AG08395 (cell line): ENCODE measurements at regions not wholly inside any gene's neighbourhood (a gene's known extent, or its start where the extent isn't known, plus 50 kb on each side); places are given as distances from the start of the nearest gene placed in this dataset.
A peak's percentile ranks its signal among the peaks of the same experiment; 100 is the strongest.
"Not testable (repeated sequence)": the region's sequence is repeated elsewhere in the genome, so short reads cannot be mapped to it uniquely, and the experiment has no call there.

Experiments
- DNase-seq: peaks from one replicate; pipeline ENCODE4 v3.0.0; 2012; ENCODE audit warnings: mixed read lengths, low spot score

DNA sequence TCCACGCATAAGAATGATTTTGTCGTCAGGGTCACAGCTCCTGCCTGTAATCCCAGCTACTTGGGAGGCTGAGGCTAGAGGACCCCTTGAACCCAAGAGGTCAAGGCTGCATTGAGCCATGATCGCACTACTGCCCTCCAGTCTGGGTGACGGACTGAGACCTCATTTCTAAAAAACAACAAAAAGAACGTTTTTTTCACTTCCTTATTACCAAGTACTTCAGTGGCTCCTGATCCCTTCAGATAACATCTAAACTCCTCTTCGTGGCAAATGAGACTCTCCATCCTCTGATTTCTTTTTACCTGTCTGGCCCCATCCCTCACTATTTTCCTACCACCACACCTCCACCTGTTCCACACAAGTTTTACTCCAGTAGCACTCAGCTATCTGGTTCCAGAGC lies 105.4 kb upstream of the TLK1 start:
- no peak for DNase-seq

DNA sequence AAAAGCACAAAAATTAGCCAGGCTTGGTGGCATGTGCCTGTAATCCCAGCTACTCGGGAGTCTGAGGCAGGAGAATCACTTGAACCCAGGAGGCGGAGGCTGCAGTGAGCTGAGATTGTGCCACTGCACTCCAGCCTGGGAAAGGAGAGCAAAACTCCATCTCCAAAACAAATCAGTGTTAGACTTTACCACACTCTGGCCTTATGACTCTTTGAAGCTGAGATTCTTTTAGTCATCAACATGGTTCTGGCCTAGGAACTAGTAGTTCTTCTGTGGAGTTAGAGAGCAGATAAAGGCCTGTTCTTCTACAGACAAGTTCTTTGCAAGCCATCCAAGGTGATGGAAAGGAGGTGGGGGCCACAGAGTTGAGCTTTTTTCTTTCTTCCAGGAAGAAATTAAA lies 100.8 kb upstream of the TLK1 start:
- not testable (repeated sequence) for DNase-seq

DNA sequence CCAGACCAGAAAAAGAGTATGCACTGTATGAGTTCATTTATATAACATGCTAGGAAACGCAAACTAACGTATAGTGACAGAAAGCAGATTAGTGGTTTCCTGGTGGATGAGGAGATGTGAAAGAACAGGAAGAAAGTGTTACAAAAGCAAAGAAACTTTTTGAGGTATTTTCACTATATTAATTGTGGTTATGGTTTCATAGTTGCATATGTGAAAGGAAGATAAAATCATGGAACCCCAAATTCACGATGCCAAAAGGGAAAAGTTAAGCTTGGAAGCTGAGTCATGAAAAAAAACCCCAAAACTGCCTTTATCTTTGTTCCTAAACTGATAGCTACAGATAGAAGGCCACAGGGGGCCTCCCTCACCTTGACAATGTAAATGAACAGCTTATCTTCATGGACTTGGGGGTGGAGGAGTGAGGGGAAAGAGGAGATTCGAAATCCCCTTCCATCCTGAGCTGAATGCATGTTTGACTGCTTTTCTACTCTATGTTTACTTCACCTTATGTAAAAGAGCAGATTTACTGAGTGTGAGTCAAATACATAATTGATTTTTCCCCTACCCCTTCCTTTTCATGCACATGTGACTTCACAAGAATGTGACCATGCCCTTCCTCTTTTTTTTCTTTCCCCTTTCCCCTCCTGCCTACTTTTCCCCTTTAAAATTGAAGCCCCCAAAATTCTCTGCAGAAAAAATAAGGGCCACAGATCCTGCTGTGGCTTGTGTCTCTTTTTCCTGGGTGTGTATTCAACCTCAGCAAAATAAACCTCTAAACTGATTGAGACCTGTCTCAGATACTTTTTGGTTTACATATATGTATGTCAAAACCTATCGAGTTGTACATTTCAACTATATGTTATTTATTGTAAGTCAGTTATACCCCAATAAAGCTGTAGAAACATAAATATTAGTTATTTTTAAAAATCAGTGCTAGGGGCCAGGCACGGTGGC lies 100.1 kb upstream of the TLK1 start:
- DNase-seq = no peak

DNA sequence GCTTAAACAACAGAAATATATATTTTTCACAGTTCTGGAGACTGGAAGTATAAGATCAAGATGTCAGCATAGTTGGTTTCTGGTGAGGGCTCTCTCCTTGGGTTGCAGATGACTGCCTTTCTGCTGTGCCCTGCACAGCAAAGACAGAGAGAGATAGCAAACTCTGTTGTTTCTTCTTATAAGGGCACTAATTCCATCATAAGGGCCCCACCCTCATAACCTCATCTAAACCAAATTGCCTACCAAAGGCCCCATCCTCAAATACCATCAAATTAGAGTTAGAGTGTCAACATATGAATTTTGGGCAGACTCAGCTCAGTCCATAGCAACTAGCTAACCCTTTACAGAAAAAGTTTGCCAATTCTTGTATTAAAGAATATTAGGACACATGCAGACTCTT lies 94.0 kb upstream of the TLK1 start:
- DNase-seq = no peak

DNA sequence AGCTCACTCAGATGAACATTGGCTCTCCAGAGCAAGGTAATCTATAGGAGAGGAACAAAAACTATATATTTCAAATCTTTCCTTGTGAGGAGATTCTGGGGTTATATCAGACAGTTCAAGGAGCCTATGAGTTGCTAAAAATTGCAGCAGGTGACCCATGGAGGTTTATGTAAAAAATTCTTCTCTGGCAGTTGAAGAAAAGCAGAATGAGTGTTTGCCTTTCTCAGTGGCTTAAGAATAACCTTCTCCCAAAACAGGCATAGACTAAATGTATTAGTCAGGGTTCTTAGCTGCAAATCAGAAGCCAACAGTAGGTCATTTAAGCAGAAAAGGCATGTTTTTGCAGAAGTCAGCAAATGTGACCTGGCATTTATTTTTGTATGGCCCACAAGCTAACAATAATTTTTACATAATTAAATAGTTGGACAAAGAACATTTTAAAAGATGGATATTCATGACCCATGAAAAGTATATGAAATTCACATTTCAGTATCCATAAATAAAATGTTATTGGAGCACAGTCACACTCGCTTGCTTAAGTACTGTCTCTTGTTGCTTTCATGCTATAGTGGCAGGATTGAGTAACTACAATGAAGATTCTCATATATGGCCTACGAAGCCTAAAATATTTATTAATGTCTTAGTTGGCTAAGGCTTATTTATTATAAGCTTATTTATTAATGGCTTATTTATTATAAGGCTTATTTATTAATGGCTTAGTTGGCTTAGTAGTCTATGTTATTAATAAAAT lies 93.4 kb upstream of the TLK1 start:
- DNase-seq = no peak

DNA sequence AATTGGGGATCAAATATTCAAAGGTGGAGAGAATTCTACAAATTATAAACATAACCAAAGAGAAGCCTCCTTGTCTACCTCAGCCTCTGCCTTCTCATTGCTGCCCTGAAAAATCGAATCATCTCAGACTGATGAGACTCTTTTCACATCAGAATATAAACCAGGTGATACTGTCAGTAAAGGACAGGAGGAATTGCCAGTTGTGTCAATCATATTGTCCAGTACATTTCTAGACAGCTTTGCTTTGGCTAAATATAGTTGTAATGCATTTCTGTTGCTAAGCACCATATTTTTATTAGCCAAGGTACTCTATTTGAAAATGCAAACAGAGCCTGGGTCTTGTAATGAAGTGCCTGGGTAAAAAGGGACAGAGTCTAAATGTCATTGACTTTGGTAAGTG lies 92.6 kb upstream of the TLK1 start:
- no peak for DNase-seq

DNA sequence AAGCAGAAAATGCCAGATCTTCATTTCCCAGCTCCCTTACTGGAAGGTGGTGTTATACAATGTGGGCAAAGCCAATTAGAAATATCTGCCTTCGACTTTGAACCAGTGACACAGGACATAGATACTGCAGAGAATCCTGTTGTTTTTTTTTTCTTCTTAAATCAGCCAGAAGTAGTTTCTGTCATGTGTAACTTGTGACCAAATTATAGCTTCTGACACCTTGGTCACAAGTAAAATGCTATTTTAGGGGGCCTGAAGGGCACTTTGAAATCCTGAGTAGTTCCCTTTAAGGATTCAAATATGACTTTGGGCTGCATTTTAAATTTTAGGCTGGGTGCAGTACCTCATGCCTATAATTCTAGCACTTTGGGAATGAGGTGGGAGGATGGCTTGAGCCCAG lies 89.0 kb upstream of the TLK1 start:
- DNase-seq = no peak

DNA sequence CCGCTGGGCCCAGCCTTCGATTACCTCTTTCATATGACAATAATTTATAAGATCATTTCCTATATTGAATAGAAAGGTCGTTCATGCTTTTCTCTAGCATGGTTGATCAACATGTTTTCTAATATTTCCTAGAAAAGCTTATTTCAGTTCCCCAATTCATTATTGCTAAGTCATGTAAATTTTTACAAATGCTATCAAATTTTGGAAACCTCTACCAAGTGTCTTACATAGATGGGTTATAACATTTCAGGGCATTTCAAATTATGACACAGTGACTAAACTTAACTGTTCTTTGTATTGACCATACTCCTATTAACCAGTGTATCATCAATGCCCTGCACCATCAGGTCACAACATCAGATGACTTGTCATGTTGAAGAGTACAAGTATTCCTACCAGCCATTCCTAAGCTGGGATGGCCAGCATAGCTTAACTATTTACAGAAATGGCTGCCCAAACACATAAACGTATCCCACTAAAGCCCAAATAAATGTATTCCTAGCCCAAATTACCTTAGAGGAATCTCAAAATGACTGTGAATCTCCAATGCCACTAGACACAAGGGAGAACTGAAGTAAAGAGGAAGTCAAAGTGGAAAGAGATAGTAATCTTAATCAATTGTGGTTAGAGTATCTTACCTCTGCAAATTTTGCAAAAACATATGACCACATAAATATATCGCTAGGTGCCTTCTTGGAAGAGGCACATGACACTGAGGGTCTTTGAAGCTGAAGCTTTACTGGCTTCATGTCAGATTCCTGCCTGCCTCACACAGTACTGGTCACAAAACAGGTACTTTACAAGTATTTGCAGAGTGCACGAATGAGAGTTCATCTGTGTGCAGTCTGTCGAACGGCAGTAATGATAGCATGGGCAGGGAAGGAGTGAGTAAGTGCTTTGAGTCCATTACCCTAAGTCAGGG lies 87.3 kb upstream of the TLK1 start:
- DNase-seq = no peak

DNA sequence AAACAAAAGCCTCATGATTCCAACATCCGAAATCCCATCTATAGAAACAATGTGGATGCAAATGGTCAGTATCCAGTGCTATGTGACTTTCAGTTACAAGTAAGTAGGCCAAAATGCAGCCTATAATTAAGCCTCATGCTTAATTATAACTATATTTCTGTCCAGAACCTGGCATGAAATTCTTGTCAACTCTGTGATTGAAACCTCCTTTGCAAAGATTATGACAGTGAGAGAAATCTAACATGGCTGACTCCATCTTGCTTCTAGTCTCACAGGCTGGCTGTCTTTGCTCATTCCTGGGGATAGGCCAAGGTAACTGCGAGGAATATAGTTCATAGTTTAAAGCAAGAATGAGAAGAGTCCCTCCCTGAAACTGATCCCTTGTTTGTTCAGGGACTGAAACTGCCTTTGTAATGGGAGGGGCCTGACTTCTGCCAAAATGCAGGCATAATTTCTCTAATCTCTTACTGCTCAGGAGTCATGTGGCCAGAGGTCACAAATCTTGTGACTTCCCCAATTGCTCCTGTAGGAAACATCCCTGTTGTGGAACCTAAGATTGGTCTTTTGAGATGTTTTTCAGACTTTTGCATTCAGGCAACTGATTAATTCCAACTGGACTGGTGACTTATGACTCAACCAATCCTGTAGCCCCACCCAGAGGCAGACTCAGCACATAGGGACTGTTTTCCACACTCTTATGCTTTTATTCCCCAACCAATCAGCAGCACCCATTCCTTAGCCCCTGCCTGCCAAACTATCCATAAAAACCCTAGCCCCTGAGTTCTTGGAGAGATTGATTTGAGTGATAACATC lies 84.5 kb upstream of the TLK1 start:
- peak; percentile 15 for DNase-seq

DNA sequence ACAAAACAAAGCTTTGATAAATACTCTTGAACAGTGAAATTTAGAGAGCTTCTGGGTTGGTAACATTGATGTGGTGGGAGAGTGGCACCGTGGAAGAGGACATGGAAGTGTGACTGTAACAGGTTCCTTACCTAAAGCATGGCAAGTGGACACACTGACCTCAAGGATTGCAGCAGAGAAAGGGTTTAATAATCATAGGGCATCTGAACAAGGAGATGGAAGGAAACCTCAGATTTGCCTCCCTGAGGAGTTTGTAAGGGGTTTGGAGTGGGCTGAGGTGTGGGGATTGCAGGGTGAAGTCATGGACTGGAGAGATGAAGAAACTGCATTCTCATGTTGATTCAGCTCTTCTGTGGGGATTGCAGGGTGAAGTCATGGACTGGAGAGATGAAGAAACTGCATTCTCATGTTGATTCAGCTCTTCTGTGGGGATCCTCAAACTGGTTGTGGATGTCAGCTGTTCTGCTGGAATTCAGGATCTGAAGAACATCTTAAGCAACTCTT lies 83.8 kb upstream of the TLK1 start:
- DNase-seq = peak; percentile 28

DNA sequence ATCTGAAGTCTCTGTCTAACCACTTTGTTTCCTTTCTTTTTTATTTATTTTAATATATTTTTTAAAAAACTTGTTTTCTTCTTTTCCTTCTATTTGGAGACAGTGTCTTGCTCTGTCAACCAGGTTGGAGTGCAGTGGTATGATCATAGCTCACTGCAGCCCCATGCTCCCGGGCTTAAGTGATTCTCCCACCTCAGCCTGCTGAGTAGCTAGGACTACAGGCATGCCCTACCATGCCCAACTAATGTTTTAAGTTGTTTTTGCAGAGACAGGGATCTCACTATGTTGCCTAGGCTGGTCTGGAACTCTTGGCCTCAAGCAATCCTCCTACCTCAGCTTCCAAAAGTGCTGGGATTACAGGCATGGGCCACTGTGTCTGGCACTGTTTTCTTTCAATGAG lies 81.1 kb upstream of the TLK1 start:
- DNase-seq = no peak

DNA sequence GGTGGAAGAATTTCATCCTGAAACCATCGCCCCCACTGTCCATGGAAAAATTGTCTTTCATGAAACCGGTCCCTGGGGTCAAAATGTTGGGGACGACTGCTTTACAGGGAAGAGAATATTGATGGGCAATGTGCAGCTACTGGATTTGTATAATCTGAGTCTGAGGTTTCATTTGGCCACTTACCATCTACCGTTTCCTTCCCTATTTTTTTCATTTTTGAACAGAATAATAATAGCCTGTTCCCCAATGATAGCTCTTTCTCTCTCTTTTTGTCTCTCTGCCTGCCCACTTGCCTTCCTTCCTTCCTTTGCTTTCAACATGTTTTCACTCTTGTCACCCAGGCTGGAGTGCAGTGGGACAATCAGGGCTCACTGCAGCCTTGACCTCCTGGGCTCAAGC lies 78.3 kb upstream of the TLK1 start:
- no peak for DNase-seq

DNA sequence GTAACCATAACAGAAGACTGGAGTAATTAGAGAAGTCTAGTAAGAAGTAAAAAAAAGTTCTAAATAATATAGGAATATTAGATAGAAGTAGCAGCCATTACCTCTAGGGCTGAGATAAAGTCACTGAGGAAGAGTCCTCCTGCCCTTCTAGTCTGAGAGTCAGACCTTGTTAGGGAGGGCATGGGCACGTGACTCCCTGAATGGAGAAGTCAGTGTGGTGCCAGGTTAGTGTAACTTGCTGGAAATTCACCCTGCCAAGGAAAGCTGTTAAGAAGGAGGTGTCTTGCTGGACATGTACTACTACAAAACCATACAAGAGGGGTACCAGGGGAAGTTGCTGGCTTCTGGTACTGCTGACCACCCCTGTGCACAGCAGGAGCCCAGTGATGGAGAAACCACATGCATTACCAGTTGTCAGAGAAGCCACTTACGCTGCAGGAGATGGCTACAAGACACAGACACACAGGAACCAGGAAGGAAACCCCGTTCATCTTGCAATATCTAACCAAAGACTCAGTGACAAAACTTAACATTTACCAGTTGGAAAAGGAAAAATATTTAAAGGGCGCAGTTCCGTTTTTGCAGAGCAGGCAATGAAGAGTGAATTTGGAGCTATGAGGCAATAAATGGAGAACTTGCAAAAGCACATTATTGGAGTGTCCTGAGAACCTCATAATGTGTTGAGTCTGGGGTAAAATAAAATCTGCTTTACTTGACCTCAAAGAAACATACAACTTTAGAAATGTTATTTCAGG lies 77.2 kb upstream of the TLK1 start:
- no peak for DNase-seq

DNA sequence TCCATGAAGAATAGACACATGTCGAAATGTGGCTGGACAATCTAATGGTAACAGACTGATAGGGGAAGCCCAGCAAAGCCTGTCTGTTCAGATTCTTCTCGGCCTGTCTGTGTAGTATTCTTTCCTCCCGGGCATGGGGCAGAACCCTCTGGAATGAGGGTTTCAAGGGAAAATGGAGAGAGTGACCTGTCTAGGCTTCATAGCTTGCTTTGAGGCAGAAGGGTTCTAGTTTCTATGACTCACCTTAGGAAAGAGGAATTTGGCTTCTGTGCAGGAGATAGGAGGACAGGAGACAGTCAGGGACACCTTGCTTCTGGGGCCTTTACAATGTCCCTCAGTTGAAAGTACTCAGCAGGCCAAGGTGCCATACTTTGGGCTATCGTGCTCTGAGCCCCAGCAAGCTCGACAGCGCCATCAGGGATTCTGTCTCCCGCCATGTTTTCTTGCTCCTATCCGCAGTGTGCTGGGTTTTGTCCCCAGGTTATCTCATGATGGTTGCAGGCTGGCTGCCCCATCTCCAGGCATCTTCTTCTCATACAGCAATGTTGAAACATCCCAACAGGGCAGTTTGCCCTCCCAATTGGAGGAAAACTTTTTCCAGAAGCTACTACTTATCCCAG lies 74.7 kb upstream of the TLK1 start:
- no peak for DNase-seq

DNA sequence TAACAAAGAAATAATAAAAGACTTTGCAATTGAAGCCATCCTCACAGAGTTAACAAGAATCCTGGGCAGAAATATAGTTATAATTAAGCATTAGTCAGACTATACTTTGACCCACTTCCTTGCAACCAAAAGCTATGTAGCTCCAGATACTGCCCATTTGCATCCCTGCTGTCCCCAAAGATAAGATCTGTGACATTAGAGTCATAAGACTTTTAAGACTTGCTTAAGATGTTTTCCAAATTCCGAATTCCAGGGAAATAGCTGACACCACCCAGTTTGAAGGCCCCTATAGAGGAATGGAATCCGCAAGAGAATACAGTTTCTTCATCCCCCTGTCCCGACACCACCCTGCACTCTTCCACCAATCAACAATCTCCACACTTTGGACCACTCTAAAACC lies 69.5 kb upstream of the TLK1 start:
- no peak for DNase-seq

DNA sequence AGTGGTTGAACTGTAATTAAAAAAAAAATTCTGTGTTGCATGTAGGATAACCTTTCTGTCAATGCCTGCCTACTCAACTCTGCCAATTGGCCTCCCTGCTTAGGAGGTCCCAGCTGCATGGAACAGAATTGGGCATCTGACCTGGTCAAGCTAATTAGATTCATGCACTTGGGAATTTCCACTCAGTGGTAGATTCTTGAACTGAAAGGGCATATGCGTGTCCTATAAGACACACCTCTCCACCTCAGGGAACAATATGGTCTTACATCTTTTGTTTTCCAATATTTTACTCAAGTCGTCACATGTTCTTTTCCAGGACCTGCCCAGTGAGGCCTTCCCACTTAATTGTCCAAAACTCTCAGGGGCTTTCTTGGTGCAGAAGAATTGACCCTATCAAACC lies 68.1 kb upstream of the TLK1 start:
- DNase-seq = no peak

DNA sequence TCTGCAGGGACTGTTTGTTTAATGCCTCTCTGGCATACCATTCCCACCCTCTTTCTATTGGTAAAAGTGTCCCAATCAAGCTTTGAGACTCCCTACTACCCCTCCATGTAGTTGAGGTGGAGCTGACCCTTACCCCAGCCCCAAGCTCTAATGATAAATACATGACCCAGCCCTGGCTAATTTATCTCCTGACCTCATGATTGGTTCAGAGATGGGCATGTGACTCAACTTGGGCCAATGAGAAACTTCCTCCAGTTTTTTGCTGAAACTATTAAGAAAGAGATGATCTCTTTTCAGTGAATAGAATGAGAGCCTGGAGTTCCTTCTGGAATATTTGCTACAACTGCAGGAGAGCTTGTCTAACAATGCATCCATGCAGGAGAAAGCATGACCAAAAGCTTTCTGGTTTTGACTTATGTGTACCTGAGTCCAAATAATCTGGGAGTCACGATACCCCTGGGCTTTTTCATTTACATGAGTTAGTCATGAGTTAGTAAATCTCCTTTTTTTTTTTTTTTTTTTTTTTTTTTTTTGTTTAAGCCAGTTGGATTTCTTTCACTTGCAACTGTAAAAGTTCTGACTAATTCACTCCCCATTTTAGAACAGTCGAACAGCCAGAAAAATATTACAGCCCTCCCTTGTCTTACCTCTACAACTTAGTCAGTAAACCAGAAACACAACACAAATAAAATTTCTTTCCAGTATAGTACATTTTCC lies 66.5 kb upstream of the TLK1 start:
- DNase-seq = no peak

DNA sequence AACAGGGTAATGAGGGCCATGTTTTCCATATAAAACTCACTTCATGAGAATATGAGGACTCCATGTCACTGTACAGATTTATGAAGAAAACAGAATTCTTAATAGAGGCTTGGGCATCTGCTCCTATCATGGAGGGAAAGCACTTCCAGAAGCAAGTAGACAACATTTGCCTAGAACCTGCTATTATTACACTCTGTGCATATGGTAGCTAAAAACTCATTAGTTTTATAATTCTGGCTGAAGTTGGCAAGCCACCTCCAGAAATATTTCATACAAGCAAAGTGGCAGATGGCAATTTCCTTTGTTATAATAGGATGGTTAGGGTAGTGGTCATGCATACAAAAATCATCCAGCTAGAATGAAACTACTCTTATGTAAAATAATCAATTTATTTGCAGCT lies 65.8 kb upstream of the TLK1 start:
- no peak for DNase-seq

DNA sequence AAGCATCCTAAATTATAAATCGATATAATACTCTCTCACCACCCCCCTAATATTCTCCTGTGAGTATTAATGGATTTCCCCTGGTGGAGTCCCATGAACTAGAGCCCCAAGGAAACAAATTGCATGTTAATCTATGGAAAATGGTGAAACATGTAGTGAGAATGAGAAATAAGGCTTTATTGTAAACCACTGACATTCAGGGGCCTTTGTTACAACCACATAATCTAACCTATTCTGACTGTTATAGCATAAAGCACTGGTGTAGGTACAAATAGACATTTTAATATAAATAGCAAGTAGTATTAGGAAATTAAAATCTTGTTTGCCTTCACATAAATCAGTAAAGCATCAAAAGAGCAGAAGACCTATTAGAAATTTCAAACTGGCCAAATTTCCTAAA lies 65.3 kb upstream of the TLK1 start:
- DNase-seq = no peak
